CD1c-positive myeloid dendritic cell (primary cell): ENCODE measurements at regions not wholly inside any gene's neighbourhood (a gene's known extent, or its start where the extent isn't known, plus 50 kb on each side); places are given as distances from the start of the nearest gene placed in this dataset.
"Not testable (repeated sequence)": the region's sequence is repeated elsewhere in the genome, so short reads cannot be mapped to it uniquely, and the experiment has no call there.

Source experiments
- DNase-seq: peaks from one replicate; pipeline ENCODE4 v3.0.0-alpha.2; 2016; ENCODE audit errors: extremely low spot score

DNA sequence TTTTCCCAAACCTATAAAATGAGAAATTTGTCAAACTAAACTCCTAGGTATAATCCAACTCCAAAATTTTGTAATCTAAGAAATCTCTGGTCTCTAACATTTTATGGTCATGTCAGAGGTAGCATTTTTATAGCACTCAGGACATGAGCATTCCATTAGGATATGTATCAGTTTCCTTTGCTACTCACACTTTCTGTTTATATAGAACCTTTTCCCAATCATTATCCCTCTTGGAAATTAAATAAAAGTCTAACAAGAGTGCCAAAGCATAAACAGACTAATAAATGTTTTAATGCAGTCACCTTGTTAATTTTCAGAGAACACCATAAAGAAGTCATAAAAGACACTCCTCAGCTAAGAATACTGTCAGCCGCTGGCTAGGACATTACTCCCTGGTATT, 300.0 kb upstream of the CWC22 start:
- no peak for DNase-seq

DNA sequence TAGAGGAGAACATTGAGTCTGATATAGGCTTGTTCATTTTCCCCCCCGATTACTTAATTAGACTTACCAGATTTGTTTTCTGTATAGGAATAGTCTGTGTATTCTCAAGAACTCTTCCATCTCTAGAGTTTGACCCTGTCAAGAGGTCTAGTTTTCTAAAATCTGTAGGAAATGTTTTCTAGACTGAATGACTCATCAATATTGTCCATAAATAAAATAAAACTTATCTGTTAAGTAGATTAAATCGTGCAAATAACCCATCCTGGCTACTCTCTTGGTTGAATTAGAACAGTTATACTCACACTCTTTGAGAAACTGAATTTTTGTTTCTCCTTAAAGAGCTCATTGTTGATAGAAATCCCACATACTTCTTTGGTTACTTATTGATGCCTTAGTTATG, 299.2 kb upstream of the CWC22 start:
- DNase-seq = no peak

DNA sequence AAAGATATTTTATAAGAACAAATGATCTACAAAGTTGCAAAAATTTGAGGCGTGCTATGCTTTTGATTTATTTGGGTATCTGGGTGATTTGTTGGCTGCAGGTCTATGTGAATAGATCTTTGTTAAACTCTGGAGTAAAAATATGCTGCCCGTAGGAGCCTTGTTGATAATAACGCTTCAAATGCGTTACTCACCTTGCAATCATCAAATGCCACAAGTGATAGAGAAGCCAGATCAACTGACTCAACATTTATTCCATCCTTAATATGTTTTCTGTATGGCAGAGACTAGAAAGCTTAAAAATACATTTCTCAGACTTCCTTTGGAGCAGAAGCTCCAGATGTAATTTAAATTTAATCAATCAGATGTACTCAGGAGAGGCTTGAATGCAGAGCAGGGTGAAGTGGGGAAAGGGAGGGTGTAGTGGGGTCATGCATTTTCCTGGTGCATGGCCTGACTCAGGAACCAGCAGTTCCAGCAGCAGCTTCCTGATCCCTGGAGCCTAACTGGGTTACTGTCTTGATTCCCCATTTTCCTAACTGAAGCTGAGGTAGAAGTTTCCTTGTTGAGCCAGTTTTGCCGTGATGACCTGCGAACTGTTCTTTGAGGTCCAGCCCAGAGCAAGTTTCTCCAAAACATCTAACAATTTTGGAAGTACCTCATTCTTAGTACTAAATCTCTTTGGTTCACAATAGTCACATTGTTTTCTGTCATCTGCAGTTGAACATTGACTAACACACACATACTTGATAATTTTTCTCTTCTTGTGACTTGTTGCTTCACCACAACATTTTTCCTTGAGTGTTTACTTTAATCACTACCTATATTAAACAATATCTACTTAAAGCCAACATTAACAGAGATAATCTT, 284.7 kb upstream of the CWC22 start:
- no peak for DNase-seq

DNA sequence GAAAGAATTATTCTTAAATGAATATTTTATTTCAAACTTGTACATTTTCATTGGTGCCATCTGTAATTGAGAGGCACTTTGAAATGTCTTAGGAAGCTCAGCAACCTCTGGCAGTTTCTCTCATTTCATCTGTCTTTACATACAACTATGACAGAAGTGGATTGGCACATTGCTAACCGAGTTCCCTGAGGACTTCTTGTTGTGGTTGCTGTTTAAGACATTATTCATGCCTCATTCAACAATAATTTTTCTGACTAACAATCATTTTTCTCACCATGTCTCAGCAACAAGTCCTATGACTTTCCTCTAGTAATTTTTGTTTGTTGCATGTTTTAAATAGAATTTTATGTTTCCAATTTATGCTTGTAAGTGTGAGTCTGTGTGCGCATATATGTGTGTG, 284.0 kb upstream of the CWC22 start:
- no peak for DNase-seq

DNA sequence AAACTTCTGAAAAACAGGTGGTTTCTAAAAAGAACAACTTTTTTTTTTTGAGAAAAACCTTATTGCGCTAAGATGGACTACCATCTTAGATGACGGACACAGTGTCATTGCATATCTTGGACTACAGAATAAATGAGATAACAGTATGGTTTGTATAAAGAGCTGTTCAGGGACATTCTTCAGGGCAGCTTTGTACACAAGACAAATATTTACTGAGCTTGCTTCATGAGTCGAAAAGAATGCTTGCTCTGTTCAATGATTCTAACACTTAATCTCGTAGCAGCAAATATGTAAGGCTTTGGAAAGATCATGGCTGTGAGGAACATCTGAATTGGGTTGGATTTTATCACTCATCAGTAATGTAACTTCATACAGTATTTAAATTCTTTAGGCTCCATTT, 282.5 kb upstream of the CWC22 start:
- DNase-seq = no peak

DNA sequence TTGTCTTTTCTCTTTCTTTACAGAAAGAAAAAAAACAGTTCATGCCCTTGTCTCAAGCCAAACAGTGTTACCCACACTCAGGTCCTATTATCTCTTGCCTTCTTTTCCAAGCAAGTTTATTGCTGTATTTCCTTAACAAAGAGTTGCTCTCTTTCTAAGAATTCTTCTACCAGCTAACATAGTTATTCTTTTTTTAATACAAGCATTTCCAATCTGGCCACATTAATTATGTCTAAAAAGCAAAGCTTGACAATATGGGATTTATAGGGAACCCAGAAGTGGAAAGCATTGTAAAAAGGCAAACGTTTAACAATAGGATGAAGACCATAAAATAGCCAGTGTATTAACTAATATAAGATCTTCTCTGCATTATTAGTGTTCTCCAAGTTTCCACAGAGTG, 272.5 kb upstream of the CWC22 start:
- DNase-seq = no peak

DNA sequence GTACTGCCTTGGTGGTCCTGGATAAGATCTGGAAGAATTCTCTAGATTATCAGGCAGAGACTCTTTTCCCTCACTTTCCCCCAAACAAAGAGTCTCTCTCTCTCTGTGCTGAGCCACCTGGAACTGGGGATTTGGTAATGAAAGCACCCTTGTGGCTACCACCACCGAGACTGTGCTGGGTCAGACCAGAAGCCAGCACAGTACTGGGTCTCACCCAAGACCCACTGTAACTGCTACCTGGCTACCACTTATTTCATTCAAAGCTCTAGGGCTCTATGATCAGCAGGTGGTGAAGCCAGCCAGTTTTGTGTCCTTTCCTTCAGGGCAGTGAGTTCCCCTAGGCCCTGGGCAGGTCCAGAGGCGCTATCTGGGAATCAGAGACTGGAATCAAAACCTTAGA, 269.6 kb upstream of the CWC22 start:
- DNase-seq = no peak

DNA sequence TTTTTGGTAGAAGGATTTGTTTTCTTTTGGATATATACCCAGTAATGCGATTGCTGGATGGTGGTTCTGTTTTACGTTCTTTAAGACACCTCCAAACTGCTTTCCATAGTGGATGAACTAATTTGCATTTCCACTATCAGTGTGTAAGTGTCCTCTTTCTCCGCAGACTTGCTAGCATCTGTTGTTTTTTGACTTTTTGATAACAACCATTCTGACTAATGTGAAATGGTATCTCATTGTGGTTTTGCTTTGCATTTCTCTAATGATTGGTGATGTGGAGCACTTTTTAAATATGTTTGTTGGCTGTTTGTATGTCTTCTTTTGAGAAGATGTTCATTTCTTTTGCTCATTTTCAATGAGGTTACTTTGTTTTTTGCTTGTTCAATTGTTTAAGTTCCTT, 260.9 kb upstream of the CWC22 start:
- no peak for DNase-seq

DNA sequence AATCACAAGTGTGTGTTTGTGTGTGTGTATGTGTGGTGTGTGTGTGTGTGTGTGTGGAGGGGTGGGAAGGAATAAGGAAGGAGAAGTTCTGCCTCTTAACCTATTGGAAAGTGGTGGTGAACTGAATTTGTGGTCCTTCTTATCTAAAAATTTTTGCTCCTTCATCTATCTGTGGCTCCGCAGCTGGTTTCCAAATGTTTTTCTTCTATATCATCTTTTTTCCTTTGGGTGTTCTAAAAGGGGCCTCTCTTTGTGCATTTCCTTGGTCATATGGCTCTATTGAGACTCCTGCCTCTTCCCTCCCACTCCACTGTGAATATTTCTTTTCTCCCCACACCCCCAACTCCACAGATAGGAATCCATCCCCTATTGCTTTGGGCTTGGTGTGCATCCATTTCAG, 254.9 kb upstream of the CWC22 start:
- no peak for DNase-seq

DNA sequence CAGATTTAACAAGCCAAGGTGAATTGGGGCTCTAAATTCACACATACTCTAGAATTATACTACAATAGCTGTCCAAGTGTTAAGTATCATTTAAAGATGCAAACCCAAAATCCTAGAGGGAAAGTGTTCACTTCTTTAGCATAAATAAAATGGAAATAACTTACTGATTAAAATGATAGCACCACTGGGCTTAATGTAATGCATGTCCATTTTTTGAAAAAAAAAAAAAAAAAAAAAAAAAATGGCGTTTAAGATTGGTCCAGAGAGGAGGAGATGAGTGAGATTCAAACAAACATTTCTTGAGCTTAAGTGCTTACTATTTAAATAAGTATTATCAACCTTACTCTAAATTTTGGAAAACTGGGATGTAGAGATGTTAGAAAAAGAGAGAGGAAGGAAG, 251.5 kb upstream of the CWC22 start:
- DNase-seq = no peak

DNA sequence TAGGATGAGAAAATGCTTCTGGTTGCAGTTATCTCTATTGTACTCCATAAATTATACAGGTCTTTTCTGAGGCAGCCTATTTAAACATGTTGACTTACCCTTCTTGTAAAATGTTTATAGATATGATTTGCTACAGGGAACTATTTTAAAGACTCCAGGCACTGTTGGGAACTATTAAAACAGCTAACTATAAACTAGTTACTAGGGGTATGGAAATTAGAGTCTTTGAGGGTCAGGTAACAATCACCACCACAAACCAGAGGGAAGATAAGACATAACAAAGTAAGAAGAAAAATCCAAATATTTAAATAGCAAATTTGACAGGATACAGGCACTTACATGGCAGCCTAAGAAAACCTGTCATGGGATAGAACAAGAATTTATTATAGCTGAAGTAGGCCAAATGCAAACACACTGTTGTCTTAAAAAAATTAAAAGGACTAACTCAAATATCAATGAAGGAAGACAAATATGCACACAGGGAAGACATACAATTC, 251.0 kb upstream of the CWC22 start:
- no peak for DNase-seq

DNA sequence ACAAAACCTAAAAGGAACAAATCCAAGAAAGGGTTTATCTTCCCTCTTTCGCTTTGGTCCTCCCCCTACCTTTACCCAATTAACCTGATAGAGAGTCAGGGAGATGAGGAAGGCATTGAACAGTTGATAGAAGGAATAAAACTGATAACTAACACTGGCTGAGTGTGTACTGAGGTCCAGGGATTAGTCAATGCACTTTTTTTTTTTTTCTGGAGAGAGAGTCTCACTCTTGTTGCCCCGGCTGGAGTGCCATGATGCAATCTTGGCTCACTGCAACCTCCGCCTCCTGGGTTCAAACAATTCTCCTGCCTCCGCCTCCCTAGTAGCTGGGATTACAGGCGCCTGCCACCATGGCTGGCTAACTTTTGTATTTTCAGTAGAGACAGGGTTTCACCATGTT, 250.2 kb upstream of the CWC22 start:
- no peak for DNase-seq

DNA sequence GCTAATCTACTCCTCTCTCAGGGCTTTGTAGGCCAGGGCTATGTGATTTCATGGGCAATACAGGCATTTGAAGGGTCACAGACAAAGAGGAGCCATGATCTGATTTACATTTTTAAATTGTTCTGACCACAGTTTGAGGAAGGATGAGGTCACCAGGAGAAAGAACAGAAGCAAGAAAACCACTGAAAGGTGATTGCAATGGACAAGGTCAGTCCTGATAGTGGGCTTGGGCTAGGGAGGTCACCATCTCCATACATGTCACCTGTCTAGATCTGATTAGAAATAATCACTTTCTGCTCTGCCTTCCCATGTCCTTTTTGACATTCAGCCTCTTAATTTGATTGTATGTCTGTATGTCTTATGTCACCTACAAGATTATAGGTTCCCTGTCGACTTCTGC, 248.9 kb upstream of the CWC22 start:
- DNase-seq = no peak

DNA sequence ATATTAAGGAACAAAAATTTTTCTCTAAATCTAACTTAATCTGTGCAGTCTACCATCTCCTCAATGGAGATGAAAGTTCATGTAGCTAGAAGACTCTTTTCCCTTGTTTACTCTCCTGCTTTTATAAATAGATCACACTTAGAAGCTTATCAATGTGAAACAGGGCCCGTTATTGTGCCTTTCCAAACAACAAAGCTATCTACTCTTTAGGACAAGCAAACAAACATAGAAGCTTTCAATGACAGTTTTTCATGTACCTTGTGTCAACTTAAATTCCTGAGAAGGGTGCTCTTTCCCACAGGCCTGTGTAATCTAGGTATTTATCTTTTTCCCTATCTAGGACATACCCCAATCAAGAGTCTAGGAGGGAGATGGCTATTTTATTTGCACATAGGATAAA, 247.8 kb upstream of the CWC22 start:
- no peak for DNase-seq

DNA sequence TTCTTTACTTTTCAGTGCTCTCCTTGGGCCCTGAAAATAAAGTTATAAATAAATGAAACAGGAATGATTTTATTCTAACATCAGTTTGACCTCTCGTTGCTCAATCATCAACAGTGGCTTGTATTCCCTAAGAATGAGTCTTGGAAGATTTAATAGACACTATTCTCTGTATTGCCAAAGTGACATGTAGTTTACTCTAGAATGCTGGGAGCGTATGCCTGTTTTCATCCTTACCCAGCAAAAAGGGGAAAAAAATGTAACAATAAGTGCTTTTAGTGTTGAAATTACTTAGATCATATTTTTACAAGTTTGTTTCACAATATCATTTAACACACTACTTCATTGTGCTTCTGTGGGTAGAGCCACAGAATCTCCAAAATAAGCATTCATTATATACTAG, 240.6 kb upstream of the CWC22 start:
- no peak for DNase-seq

DNA sequence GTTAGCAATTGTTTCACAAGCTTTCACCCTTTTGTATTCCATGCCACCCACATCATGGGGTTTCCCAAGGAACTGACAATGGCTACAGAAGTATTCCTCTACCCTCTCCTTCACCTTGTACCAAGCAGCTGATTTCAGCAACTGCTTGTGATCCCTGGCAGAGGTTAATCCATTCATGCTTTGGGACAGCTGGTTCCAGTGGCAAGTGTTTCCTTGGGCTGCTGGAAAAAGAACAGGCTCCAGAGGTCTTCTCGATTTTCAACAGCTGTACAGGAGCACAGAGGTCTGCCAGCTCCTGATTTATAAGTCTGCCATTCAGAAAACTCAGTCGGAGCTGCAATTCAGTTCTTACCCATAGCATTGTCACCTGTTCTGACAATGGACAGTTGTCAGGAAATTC, 239.2 kb upstream of the CWC22 start:
- no peak for DNase-seq

DNA sequence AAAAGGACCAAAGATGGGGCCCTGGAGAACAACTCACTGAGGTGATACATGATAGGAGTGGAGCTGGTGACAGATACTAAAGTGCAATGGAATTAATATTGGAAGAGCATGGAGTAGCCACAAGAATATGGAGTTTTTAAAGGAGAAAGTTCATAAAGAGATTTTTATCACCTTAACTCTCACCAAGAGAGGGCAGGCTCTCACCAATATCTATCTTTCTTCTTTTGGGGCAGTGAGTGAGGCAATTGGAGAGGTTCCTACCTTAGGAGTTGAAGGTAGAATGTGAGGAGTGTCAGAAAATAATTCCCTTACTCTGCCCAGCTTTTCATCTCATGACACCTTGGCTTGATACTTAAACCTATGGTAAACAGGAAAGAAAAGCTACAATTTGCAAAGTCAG, 233.7 kb upstream of the CWC22 start:
- no peak for DNase-seq

DNA sequence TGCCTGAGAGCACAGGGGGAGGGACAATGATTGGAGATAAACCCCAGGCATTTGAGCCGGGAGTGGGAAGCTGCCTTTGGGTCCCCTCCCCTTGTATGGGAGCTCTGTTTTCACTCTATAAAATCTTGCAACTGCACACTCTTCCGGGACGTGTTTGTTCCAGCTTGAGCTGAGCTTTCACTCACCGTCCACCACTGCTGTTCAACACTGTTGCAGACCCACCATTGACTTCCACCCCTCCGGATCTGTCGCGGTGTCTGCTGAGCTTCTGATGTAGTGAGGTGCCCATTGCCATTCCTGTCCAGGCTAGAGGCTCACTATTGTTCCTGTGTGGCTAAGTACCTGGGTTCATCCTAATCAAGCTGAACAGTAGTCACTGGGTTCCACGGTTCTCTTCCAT, 231.6 kb upstream of the CWC22 start:
- no peak for DNase-seq

DNA sequence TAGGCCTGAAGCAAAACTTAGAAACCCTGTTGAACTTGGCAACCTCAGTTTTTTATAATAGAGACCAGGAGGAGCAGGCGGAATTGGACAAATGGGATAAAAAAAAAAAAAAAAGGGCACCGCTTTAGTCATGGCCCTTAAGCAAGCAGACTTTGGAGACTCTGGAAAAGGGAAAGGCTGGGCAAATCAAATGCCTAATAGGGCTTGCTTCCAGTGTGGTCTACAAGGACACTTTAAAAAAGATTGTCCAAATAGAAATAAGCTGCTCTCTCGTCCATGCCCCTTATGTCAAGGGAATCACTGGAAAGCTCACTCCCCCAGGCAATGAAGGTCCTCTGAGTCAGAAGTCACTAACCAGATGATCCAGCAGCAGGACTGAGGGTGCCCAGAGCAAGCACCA, 229.0 kb upstream of the CWC22 start:
- DNase-seq = not testable (repeated sequence)

DNA sequence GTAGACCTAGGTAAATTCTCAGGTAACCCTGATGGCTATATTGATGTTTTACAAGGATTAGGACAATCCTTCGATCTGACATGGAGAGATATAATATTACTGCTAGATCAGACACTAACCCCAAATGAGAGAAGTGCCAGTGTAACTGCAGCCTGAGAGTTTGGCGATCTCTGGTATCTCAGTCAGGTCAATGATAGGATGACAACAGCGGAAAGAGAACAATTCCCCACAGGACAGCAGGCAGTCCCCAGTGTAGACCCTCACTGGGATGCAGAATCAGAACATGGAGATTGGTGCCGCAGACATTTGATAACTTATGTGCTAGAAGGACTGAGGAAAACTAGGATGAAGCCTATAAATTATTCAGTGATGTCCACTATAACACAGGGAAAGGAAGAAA, 228.4 kb upstream of the CWC22 start:
- not testable (repeated sequence) for DNase-seq

DNA sequence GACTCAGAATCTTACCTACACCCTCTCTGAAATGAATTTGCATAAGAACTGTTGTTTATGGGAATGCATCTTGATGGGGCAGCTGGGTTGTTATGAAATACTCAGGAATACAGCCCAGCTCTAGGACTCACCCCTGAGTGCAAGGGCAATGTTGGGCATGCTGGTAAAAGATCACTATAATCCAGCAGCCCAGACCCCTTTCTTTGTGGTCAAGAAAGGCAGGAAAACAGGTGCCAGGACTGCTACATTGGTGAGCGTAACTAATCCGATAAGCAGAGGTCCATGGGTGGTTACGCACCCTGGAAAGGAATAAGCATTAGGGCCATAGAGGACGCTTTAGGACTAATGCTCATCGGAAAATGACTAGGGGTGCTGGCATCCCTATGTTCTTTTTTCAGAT, 227.9 kb upstream of the CWC22 start:
- DNase-seq = not testable (repeated sequence)

DNA sequence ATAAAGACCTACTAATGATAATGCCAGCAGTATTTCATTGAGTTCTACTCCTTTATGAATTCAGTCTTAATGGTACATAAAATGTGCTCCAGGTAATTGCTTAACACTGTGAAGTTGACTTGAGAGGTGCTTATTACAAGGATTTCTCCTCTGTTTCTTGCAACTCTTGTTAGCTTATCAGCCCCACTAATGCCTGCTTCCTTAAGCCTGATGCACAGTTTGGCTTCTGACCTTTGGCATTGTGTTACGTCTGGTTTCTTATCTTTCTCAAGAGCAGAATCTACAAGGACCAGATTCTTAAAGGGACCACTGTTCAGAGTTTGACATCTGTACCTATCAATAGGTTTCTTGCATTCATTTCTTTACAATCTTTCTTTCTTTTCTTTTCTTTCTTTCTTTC, 223.9 kb upstream of the CWC22 start:
- no peak for DNase-seq

DNA sequence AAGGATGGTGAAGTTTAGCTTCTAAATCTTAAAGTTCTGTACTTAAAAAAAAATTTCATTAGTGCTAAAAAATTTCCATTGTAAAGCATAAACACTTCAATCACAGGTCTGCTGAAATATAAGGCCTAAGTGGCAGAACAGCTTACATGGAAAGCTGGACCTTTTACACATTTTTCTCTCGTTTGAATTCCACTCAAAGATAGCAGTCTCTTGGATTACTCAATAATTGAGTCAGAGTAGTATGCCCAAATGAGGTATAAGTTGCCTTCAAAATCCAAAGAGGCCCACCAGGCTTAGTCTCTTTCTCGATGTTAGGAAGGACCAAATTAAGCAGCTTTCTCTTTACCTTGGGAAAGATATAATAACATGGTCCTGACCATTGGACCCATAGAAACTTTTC, 220.4 kb upstream of the CWC22 start:
- no peak for DNase-seq

DNA sequence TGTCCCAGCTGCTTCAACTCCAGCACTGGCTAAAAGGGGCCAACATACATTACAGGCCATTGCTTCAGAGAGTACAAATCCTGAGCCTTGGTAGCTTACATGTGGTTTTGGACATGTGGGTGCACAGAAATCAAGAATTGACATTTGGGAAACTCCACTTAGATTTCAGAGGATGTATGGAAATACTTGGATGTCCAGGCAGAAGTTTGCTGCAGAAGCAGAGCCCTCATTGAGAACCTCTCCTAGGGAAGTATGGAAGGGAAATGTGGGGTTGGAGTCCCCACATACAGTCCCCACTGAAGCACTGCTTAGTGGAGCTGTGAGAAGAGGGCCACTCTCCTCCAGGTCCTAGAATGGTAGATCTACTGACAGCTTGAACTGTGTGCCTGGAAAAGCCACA, 218.0 kb upstream of the CWC22 start:
- DNase-seq = no peak
